ENCODE measurements at regions not wholly inside any gene's neighbourhood (a gene's known extent, or its start where the extent isn't known, plus 50 kb on each side); places are given as distances from the start of the nearest gene placed in this dataset.

DNA sequence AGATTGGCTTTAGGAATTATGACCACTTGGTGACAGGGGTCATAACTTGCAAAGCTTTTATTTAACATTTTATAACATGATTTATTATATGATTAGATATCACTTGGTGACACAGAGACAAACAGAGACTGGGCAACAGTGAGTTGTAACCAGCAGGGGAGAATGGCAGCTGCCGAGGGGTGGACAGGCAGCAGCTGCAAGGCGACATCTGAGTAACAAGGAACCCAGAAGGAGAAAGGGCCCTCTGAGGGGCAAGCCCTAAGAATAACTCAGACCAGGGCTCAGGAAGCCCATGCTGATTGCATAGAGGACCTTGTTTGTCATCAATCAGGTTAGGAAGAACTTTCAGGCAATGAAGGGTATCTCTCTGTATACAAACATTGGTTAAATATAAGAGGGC lies 339.9 kb upstream of the SOX11 start:
- TF ChIP-seq CTCF (IDR thresholded peaks at IDR 0.05; ENCODE audit: insufficient read depth, low read length, poor library complexity, severe bottlenecking), result no peak
- TF ChIP-seq EZH2phosphoT487 (conservative IDR thresholded peaks at IDR 0.05; ENCODE audit: low read length), result no peak
